Tibial nerve (tissue), 4 donors: ENCODE measurements at regions not wholly inside any gene's neighbourhood (a gene's known extent, or its start where the extent isn't known, plus 50 kb on each side); places are given as distances from the start of the nearest gene placed in this dataset.

Experiments
- DNase-seq, 2 donors: peaks; one replicate each; pipeline ENCODE4 v3.0.0-alpha.2; 2019; ENCODE audit warnings: low spot score in 2 of 2
- H3K27ac ChIP-seq, 4 donors: fragments of 200-600 bp; sonication (generic) in 3 of 4; one replicate each; pipeline ENCODE4 v1.5.1; 2017 to 2019; ENCODE audit warnings: mild to moderate bottlenecking in 1 of 4
- H3K27me3 ChIP-seq, 2 donors: fragments of 200-600 bp; sonication (generic) in 1 of 2; one replicate each; pipeline versions ENCODE4 v1.5.1 to v1.6.0; 2017 to 2019
- H3K36me3 ChIP-seq, 3 donors: fragments of 200-600 bp; sonication (generic); one replicate each; pipeline ENCODE4 v1.5.1; 2018 to 2019
- H3K4me1 ChIP-seq, 4 donors: fragments of 200-600 bp; sonication (generic) in 3 of 4; one replicate each; pipeline ENCODE4 v1.5.1; 2017 to 2019
- H3K4me3 ChIP-seq, 4 donors: fragments of 200-600 bp; sonication (generic) in 3 of 4; one replicate each; pipeline ENCODE4 v1.5.1; 2017 to 2019; ENCODE audit warnings: mild to moderate bottlenecking in 1 of 4, moderate library complexity in 1 of 4
- H3K9me3 ChIP-seq, 4 donors: fragments of 200-600 bp; sonication (generic) in 3 of 4; one replicate each; pipeline ENCODE4 v1.5.1; 2017 to 2019
- CTCF ChIP-seq, 5 experiments: fragments of 200-600 bp in 3 of 5; fragments of 450-650 bp in 2 of 5; sonication (generic) in 3 of 5; IDR thresholded peaks; one replicate each; pipeline ENCODE4 v1.5.1; 2016 to 2019; ENCODE audit warnings: antibody characterized with exemption in 5 of 5, mild to moderate bottlenecking in 3 of 5, moderate library complexity in 2 of 5
- EP300 ChIP-seq, 2 donors: sonication (generic); formaldehyde crosslinking; IDR thresholded peaks; one replicate each; pipeline ENCODE4 v1.6.1; 2017; ENCODE audit warnings: antibody characterized with exemption in 2 of 2, mild to moderate bottlenecking in 1 of 2
- POLR2A ChIP-seq, 2 donors: fragments of 450-650 bp; IDR thresholded peaks; one replicate each; pipeline ENCODE4 v1.6.1; 2017; ENCODE audit warnings: antibody characterized with exemption in 2 of 2, mild to moderate bottlenecking in 2 of 2, moderate library complexity in 2 of 2
- WGBS, 2 donors: methylation state at CpG; one replicate each; pipeline ENCODE4 v1.1.5; 2018; 5-methylcytosine and 5-hydroxymethylcytosine counted together

- DNase-seq: no peak
- Histone ChIP-seq H3K27me3 (no peaks in the 10 kb centered on the region), H3K4me3 (no peak overlapping the region), H3K9me3 (no peaks in the 10 kb centered on the region), H3K27ac (no peak overlapping the region), H3K4me1 (peaks cover 0 to 19% (median 0%) of the 10 kb centered on the region in 4 donors), H3K36me3 (no peaks in the 10 kb centered on the region)
- TF ChIP-seq CTCF (IDR thresholded peaks at IDR 0.05): no peak
- 88 to 90% methylated on average over 4 of the region's 4 CpGs for WGBS, 2 donors
Observed at GRCh38 chr2:149739883-149740265, 152.3 kb upstream of the MMADHC start.

- Histone ChIP-seq H3K4me1 (peaks cover 0 to 19% (median 0%) of the 10 kb centered on the region in 4 donors), H3K9me3 (no peaks in the 10 kb centered on the region), H3K27ac (no peak overlapping the region), H3K4me3 (no peak overlapping the region), H3K27me3 (no peaks in the 10 kb centered on the region), H3K36me3 (no peaks in the 10 kb centered on the region)
- WGBS, 2 donors: 91 to 92% methylated on average over 6 of the region's 6 CpGs
- no peak for DNase-seq
- TF ChIP-seq CTCF (IDR thresholded peaks at IDR 0.05): no peak
- no peak for TF ChIP-seq POLR2A (IDR thresholded peaks at IDR 0.05)
- TF ChIP-seq EP300 (IDR thresholded peaks at IDR 0.05): no peak
Observed at GRCh38 chr2:149739171-149739882, 151.8 kb upstream of the MMADHC start.

- TF ChIP-seq EP300 (IDR thresholded peaks at IDR 0.05): no peak
- no peak for TF ChIP-seq POLR2A (IDR thresholded peaks at IDR 0.05)
- no peak for TF ChIP-seq CTCF (IDR thresholded peaks at IDR 0.05)
- Histone ChIP-seq H3K9me3 (no peaks in the 10 kb centered on the region), H3K4me1 (peaks cover 0 to 18% (median 0%) of the 10 kb centered on the region in 4 donors), H3K27ac (no peak overlapping the region), H3K4me3 (no peak overlapping the region), H3K36me3 (no peaks in the 10 kb centered on the region), H3K27me3 (no peaks in the 10 kb centered on the region)
- DNase-seq: no peak
- 47 to 75% methylated on average over 1 of the region's 1 CpG for WGBS, 2 donors
Observed at GRCh38 chr2:149738767-149739166, 151.2 kb upstream of the MMADHC start.

- 93 to 96% methylated on average over 2 of the region's 2 CpGs for WGBS, 2 donors
- no peaks in the 10 kb centered on the region for H3K27me3 ChIP-seq
- no peak for DNase-seq
- no peak overlapping the region for H3K27ac ChIP-seq
- no peaks in the 10 kb centered on the region for H3K9me3 ChIP-seq
- H3K4me1 ChIP-seq: peaks cover 0 to 17% (median 0%) of the 10 kb centered on the region in 4 donors
- TF ChIP-seq POLR2A (IDR thresholded peaks at IDR 0.05): no peak
- TF ChIP-seq EP300 (IDR thresholded peaks at IDR 0.05): no peak
- TF ChIP-seq CTCF (IDR thresholded peaks at IDR 0.05): no peak
- H3K4me3 ChIP-seq: no peak overlapping the region
- no peaks in the 10 kb centered on the region for H3K36me3 ChIP-seq
Observed at GRCh38 chr2:149737896-149738295, 150.3 kb upstream of the MMADHC start.

- DNase-seq: no peak
- no peaks in the 10 kb centered on the region for H3K27me3 ChIP-seq
- no peak for TF ChIP-seq POLR2A (IDR thresholded peaks at IDR 0.05)
- no peak for TF ChIP-seq CTCF (IDR thresholded peaks at IDR 0.05)
- no peak for TF ChIP-seq EP300 (IDR thresholded peaks at IDR 0.05)
Observed at GRCh38 chr2:149735237-149735958, 147.8 kb upstream of the MMADHC start.

More at GRCh38 chr2:149735237-149735958, 147.8 kb upstream of the MMADHC start:
- Histone ChIP-seq H3K4me3 (no peak overlapping the region), H3K9me3 (no peaks in the 10 kb centered on the region), H3K4me1 (peaks cover 0 to 14% (median 0%) of the 10 kb centered on the region in 4 donors), H3K27ac (no peak overlapping the region), H3K36me3 (no peaks in the 10 kb centered on the region)
- 38 to 40% methylated on average over 4 of the region's 4 CpGs for WGBS, 2 donors
